ENCODE measurements at regions not wholly inside any gene's neighbourhood (a gene's known extent, or its start where the extent isn't known, plus 50 kb on each side); places are given as distances from the start of the nearest gene placed in this dataset.

GRCh38 chr3:87710028-87710427 lies 348.8 kb downstream of the CGGBP1 start:
- no peak for TF ChIP-seq CTCF (IDR thresholded peaks at IDR 0.05; ENCODE audit: low read length)
- no peak for TF ChIP-seq EZH2 (optimal IDR thresholded peaks at IDR 0.05; ENCODE audit: low read depth, low read length)
